ENCODE measurements at regions not wholly inside any gene's neighbourhood (a gene's known extent, or its start where the extent isn't known, plus 50 kb on each side); places are given as distances from the start of the nearest gene placed in this dataset.

GRCh38 chr11:116199182-116199581 lies 573.6 kb downstream of the BUD13 start:
- no peaks in the 10 kb centered on the region for H3K79me2 ChIP-seq (ENCODE audit: insufficient read depth, low read length)

DNA sequence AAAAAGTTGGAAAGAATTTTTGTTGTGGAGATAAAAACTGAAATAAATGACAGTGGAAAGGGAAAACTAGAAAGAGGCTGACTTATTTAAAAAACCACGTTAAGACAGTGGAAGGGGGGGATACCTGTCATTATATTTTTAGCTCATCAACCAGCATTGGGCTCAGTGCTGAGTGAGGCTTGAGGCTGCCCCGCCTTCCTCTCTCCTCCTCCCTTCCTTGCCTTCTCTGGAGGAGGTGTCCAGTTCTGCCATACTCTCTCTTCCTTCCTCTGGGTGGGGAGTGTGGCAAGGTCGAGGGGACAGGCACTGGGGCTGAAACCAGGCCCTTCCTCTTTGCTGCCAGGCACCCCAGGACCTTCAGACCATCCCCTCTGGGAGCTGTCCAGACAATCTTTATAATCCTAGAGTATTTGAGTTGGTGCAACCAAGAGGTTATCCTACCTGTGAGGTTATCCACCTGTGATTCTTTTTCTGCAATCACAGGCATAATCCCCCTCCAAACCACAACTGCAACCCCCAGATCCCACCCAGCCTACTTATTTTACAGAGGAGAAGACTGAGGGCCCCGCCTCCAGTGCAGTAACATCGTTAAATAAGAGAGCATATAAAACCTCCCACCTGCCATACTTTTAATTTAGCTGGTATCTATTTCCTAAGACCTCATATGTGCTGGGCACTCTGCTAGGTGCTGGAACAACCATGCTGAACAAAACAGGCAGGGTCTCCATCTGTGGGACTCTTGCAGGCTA lies 578.5 kb downstream of the BUD13 start:
- H3K9me2 ChIP-seq (ENCODE audit: low read depth, low read length), result no peaks in the 10 kb centered on the region
- no peaks in the 10 kb centered on the region for H3K27me3 ChIP-seq (ENCODE audit: insufficient read depth, low read length)
- TF ChIP-seq EZH2 (IDR thresholded peaks at IDR 0.05; ENCODE audit: borderline replicate concordance, low read length), result no peak
- TF ChIP-seq, protein P1, sequence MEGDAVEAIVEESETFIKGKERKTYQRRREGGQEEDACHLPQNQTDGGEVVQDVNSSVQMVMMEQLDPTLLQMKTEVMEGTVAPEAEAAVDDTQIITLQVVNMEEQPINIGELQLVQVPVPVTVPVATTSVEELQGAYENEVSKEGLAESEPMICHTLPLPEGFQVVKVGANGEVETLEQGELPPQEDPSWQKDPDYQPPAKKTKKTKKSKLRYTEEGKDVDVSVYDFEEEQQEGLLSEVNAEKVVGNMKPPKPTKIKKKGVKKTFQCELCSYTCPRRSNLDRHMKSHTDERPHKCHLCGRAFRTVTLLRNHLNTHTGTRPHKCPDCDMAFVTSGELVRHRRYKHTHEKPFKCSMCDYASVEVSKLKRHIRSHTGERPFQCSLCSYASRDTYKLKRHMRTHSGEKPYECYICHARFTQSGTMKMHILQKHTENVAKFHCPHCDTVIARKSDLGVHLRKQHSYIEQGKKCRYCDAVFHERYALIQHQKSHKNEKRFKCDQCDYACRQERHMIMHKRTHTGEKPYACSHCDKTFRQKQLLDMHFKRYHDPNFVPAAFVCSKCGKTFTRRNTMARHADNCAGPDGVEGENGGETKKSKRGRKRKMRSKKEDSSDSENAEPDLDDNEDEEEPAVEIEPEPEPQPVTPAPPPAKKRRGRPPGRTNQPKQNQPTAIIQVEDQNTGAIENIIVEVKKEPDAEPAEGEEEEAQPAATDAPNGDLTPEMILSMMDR (IDR thresholded peaks at IDR 0.05; ENCODE audit: low read length), result no peak
- no peak overlapping the region for H2AFZ ChIP-seq (ENCODE audit: low read length)
- H3K36me3 ChIP-seq (ENCODE audit: insufficient read depth, low read length), result no peaks in the 10 kb centered on the region
- H4K20me1 ChIP-seq (ENCODE audit: insufficient read depth, low read length), result no peaks in the 10 kb centered on the region
- no peaks in the 10 kb centered on the region for H3K9me3 ChIP-seq (ENCODE audit: low read length)
- H3K9ac ChIP-seq (ENCODE audit: low read length), result no peak overlapping the region
- H3K27ac ChIP-seq (ENCODE audit: low read depth, low read length, poor library complexity, severe bottlenecking), result no peak overlapping the region
- H3F3A ChIP-seq (ENCODE audit: insufficient read depth, low read length), result no peaks in the 10 kb centered on the region
- no peaks in the 10 kb centered on the region for H3K79me2 ChIP-seq (ENCODE audit: insufficient read depth, low read length)
- no peaks in the 10 kb centered on the region for H3K4me1 ChIP-seq (ENCODE audit: insufficient read depth, low read length, severe bottlenecking)
- H3K4me2 ChIP-seq (ENCODE audit: low read length), result no peak overlapping the region
- no peak overlapping the region for H3K4me3 ChIP-seq (ENCODE audit: low read depth, low read length, poor library complexity, severe bottlenecking)

More at GRCh38 chr11:116199182-116199581, 573.6 kb downstream of the BUD13 start:
- Histone ChIP-seq H4K20me1 (ENCODE audit: insufficient read depth, low read length) (no peaks in the 10 kb centered on the region), H3K36me3 (ENCODE audit: insufficient read depth, low read length) (no peaks in the 10 kb centered on the region), H3K4me2 (ENCODE audit: low read length) (no peak overlapping the region), H3F3A (ENCODE audit: insufficient read depth, low read length) (no peaks in the 10 kb centered on the region), H3K9ac (ENCODE audit: low read length) (no peak overlapping the region), H3K4me3 (ENCODE audit: low read depth, low read length, poor library complexity, severe bottlenecking) (no peak overlapping the region), H3K9me2 (ENCODE audit: low read depth, low read length) (no peaks in the 10 kb centered on the region), H3K27me3 (ENCODE audit: insufficient read depth, low read length) (no peaks in the 10 kb centered on the region), H3K9me3 (ENCODE audit: low read length) (no peaks in the 10 kb centered on the region), H3K4me1 (ENCODE audit: insufficient read depth, low read length, severe bottlenecking) (no peaks in the 10 kb centered on the region), H3K27ac (ENCODE audit: low read depth, low read length, poor library complexity, severe bottlenecking) (no peak overlapping the region), H2AFZ (ENCODE audit: low read length) (no peak overlapping the region)
- TF ChIP-seq, protein P1 (IDR thresholded peaks at IDR 0.05; ENCODE audit: low read length), result no peak
- no peak for TF ChIP-seq EZH2 (IDR thresholded peaks at IDR 0.05; ENCODE audit: borderline replicate concordance, low read length)

GRCh38 chr11:116193321-116194131 lies 579.3 kb downstream of the BUD13 start:
- no peak overlapping the region for H3K4me3 ChIP-seq (ENCODE audit: low read depth, low read length, poor library complexity, severe bottlenecking)

More at GRCh38 chr11:116193321-116194131, 579.3 kb downstream of the BUD13 start:
- Histone ChIP-seq H3K36me3 (ENCODE audit: insufficient read depth, low read length) (no peaks in the 10 kb centered on the region), H3K27ac (ENCODE audit: low read depth, low read length, poor library complexity, severe bottlenecking) (no peak overlapping the region), H3K27me3 (ENCODE audit: insufficient read depth, low read length) (no peaks in the 10 kb centered on the region), H2AFZ (ENCODE audit: low read length) (no peak overlapping the region), H3K9me2 (ENCODE audit: low read depth, low read length) (no peaks in the 10 kb centered on the region), H3K9me3 (ENCODE audit: low read length) (no peaks in the 10 kb centered on the region), H3K4me1 (ENCODE audit: insufficient read depth, low read length, severe bottlenecking) (no peaks in the 10 kb centered on the region), H3F3A (ENCODE audit: insufficient read depth, low read length) (no peaks in the 10 kb centered on the region), H3K79me2 (ENCODE audit: insufficient read depth, low read length) (no peaks in the 10 kb centered on the region), H3K4me2 (ENCODE audit: low read length) (no peak overlapping the region), H3K9ac (ENCODE audit: low read length) (no peak overlapping the region), H4K20me1 (ENCODE audit: insufficient read depth, low read length) (no peaks in the 10 kb centered on the region)
- TF ChIP-seq EZH2 (IDR thresholded peaks at IDR 0.05; ENCODE audit: borderline replicate concordance, low read length), result no peak
- TF ChIP-seq, protein P1 (IDR thresholded peaks at IDR 0.05; ENCODE audit: low read length), result no peak

Data from OCI-LY1 (cell line).